Tibial nerve (tissue), 4 donors: ENCODE measurements at regions not wholly inside any gene's neighbourhood (a gene's known extent, or its start where the extent isn't known, plus 50 kb on each side); places are given as distances from the start of the nearest gene placed in this dataset.

Experiments
- EP300 ChIP-seq, 2 donors: sonication (generic); formaldehyde crosslinking; IDR thresholded peaks; one replicate each; pipeline ENCODE4 v1.6.1; 2017; ENCODE audit warnings: antibody characterized with exemption in 2 of 2, mild to moderate bottlenecking in 1 of 2
- POLR2A ChIP-seq, 2 donors: fragments of 450-650 bp; IDR thresholded peaks; one replicate each; pipeline ENCODE4 v1.6.1; 2017; ENCODE audit warnings: antibody characterized with exemption in 2 of 2, mild to moderate bottlenecking in 2 of 2, moderate library complexity in 2 of 2
- TF ChIP-seq, protein P1 (sequence below), 5 experiments: fragments of 200-600 bp in 3 of 5; fragments of 450-650 bp in 2 of 5; sonication (generic) in 3 of 5; IDR thresholded peaks; one replicate each; pipeline ENCODE4 v1.5.1; 2016 to 2019; ENCODE audit warnings: antibody characterized with exemption in 5 of 5, mild to moderate bottlenecking in 3 of 5, moderate library complexity in 2 of 5

DNA sequence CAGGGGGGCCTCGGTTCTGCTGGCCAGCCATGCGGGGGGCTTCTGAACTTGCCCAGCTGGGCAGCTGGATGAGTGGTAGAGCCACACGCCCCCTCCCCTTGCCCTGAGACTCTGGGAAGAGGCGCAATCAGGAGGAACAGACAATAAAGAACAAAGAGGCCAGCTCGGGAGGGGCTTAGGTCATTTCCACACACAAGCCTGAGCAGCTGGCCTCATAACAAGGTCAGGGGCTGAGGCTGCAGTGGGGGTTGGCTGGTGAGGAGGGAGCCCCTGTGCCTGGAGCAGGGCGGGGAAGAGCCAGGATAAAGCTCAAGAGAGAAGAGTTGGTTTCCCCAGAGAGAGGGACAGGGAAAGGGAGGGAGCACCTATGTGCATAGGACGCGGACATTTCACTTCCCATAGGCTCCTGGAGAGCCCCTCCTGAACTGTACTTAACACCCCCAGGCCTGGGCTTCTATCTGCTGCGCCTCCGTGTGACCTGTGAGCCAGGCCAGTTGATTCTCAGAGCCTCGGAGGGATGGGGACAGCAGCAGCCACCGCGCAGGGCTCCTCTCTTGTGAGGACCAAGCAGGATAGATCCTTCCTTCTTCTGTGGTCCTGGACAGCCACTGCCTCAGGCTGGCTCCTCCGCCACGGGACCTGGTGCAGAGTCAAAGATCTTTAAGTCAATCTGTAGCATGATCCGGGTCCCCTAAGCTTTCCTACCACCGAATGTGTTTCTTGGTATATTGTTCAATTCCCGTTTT, 75.3 kb upstream of the GGTA1 start:
- TF ChIP-seq, protein P1, sequence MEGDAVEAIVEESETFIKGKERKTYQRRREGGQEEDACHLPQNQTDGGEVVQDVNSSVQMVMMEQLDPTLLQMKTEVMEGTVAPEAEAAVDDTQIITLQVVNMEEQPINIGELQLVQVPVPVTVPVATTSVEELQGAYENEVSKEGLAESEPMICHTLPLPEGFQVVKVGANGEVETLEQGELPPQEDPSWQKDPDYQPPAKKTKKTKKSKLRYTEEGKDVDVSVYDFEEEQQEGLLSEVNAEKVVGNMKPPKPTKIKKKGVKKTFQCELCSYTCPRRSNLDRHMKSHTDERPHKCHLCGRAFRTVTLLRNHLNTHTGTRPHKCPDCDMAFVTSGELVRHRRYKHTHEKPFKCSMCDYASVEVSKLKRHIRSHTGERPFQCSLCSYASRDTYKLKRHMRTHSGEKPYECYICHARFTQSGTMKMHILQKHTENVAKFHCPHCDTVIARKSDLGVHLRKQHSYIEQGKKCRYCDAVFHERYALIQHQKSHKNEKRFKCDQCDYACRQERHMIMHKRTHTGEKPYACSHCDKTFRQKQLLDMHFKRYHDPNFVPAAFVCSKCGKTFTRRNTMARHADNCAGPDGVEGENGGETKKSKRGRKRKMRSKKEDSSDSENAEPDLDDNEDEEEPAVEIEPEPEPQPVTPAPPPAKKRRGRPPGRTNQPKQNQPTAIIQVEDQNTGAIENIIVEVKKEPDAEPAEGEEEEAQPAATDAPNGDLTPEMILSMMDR (IDR thresholded peaks at IDR 0.05), result no peak
- TF ChIP-seq POLR2A (IDR thresholded peaks at IDR 0.05), result no peak
- no peak for TF ChIP-seq EP300 (IDR thresholded peaks at IDR 0.05)
